GM12878 (cell line): ENCODE measurements at regions not wholly inside any gene's neighbourhood (a gene's known extent, or its start where the extent isn't known, plus 50 kb on each side); places are given as distances from the start of the nearest gene placed in this dataset.

Experiments
- ATF7 ChIP-seq: fragments of 450-650 bp; IDR thresholded peaks from 2 replicates; pipeline ENCODE4 v1.6.1; 2016; ENCODE audit warnings: low read depth, mild to moderate bottlenecking
- BMI1 ChIP-seq: fragments of 450-650 bp; IDR thresholded peaks from 2 replicates; pipeline ENCODE4 v1.6.1; 2016; ENCODE audit warnings: mild to moderate bottlenecking, moderate library complexity, borderline replicate concordance
- CHD4 ChIP-seq: fragments of 200-600 bp; sonication (generic); IDR thresholded peaks from 2 replicates; pipeline ENCODE4 v1.6.1; 2016; ENCODE audit warnings: mild to moderate bottlenecking
- CREB1 ChIP-seq: IDR thresholded peaks from 2 replicates; pipeline ENCODE4 v1.6.1; 2012; ENCODE audit warnings: low read depth, mild to moderate bottlenecking, inconsistent platforms
- CREM ChIP-seq: IDR thresholded peaks from 2 replicates; pipeline ENCODE4 v1.6.1; 2014; ENCODE audit warnings: antibody characterized with exemption, low read depth
- EP300 ChIP-seq, 2 experiments: fragments of 150-350 bp in 1 of 2; IDR thresholded peaks; 2 replicates each; pipeline ENCODE4 v1.6.1; 2011 to 2012; ENCODE audit warnings: low read depth in 2 of 2, low read length in 2 of 2, borderline replicate concordance in 1 of 2, improper control_type of control experiment in 1 of 2, inconsistent platforms in 1 of 2; ENCODE audit not compliant: control insufficient read depth in 1 of 2
- HDAC6 ChIP-seq: fragments of 200-600 bp; sonication (generic); IDR thresholded peaks from one replicate; pipeline ENCODE4 v1.8.0; 2017; ENCODE audit warnings: antibody characterized with exemption; ENCODE audit not compliant: unreplicated experiment
- HSF1 ChIP-seq: fragments of 150-350 bp; IDR thresholded peaks from 2 replicates; pipeline ENCODE4 v1.6.1; 2014; ENCODE audit warnings: mild to moderate bottlenecking, low read depth, low read length
- IKZF1 ChIP-seq: fragments of 450-650 bp; conservative IDR thresholded peaks from 2 replicates; pipeline ENCODE4 v1.6.1; 2017; ENCODE audit warnings: antibody characterized with exemption, mild to moderate bottlenecking
- JUND ChIP-seq: IDR thresholded peaks from 2 replicates; pipeline ENCODE4 v1.6.1; 2012; ENCODE audit warnings: low read depth, mild to moderate bottlenecking, low read length, improper control_type of control experiment, moderate library complexity
- KLF5 ChIP-seq: fragments of 450-650 bp; IDR thresholded peaks from 2 replicates; pipeline ENCODE4 v1.6.1; 2014; ENCODE audit warnings: mild to moderate bottlenecking; ENCODE audit not compliant: partially characterized antibody
- PML ChIP-seq: IDR thresholded peaks from 2 replicates; pipeline ENCODE4 v1.6.1; 2012; ENCODE audit warnings: low read length, inconsistent platforms
- POLR2AphosphoS2 ChIP-seq: IDR thresholded peaks from 2 replicates; pipeline ENCODE4 v1.6.1; 2011; ENCODE audit warnings: low read depth, mild to moderate bottlenecking, low read length, improper control_type of control experiment, moderate library complexity
- POLR2AphosphoS5 ChIP-seq: IDR thresholded peaks from 2 replicates; pipeline ENCODE4 v1.6.1; 2011; ENCODE audit warnings: mild to moderate bottlenecking, low read length, inconsistent platforms
- SMAD5 ChIP-seq: IDR thresholded peaks from 2 replicates; pipeline ENCODE4 v1.6.1; 2016; ENCODE audit warnings: antibody characterized with exemption, low read depth
- SREBF2 ChIP-seq: IDR thresholded peaks from 2 replicates; pipeline ENCODE4 v1.6.1; 2012; ENCODE audit warnings: mild to moderate bottlenecking, low read length
- SUZ12 ChIP-seq: fragments of 200-600 bp; sonication (generic); IDR thresholded peaks from one replicate; pipeline ENCODE4 v1.6.1; 2018; ENCODE audit warnings: antibody characterized with exemption, mild to moderate bottlenecking; ENCODE audit not compliant: unreplicated experiment
- YBX1 ChIP-seq: fragments of 450-650 bp; IDR thresholded peaks from 2 replicates; pipeline ENCODE4 v1.6.1; 2016; ENCODE audit warnings: antibody characterized with exemption
- ZNF24 ChIP-seq: fragments of 450-650 bp; IDR thresholded peaks from 2 replicates; pipeline ENCODE4 v1.6.1; 2017; ENCODE audit warnings: antibody characterized with exemption, mild to moderate bottlenecking
- TF ChIP-seq, protein P1 (sequence below): IDR thresholded peaks from 2 replicates; pipeline ENCODE4 v1.6.1; 2012; ENCODE audit warnings: improper control_type of control experiment, low read depth, low read length; ENCODE audit not compliant: insufficient replicate concordance
- TF ChIP-seq, protein P2 (sequence below): fragments of 450-650 bp; IDR thresholded peaks from 2 replicates; pipeline ENCODE4 v1.6.1; 2017; ENCODE audit warnings: mild to moderate bottlenecking, moderate library complexity

DNA sequence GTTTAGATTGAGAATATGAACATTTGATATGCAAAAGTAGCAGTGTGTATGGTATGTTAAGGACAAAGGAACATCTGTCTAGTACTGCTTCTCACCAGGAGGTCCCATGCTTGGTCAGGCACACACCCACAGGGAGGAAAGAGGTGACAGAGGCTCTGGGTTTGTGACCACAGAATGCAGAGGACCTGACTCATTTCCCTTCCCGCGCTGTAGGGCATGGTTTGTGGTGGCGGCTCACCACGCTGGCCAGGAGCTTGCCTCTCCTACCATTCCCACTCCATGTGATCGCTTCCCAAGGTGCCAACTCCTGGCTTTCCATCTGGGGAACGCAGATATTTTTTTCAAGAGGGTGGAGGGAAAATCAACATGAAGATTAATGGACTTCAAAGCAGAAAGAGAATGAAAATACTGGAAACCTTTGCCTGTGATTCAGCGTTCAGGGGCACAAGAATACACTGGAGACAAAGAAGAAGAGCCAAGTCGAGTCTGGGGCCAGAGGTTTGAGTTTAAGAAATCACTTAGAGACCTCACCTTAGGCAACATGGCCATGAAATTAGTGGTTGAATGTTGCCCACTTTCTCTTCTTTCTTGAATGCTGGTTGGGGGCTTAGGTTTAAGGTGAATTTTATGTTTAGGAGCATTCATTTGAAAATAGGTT, 477.8 kb downstream of the CCDC171 start (continued):
- TF ChIP-seq, protein P1, sequence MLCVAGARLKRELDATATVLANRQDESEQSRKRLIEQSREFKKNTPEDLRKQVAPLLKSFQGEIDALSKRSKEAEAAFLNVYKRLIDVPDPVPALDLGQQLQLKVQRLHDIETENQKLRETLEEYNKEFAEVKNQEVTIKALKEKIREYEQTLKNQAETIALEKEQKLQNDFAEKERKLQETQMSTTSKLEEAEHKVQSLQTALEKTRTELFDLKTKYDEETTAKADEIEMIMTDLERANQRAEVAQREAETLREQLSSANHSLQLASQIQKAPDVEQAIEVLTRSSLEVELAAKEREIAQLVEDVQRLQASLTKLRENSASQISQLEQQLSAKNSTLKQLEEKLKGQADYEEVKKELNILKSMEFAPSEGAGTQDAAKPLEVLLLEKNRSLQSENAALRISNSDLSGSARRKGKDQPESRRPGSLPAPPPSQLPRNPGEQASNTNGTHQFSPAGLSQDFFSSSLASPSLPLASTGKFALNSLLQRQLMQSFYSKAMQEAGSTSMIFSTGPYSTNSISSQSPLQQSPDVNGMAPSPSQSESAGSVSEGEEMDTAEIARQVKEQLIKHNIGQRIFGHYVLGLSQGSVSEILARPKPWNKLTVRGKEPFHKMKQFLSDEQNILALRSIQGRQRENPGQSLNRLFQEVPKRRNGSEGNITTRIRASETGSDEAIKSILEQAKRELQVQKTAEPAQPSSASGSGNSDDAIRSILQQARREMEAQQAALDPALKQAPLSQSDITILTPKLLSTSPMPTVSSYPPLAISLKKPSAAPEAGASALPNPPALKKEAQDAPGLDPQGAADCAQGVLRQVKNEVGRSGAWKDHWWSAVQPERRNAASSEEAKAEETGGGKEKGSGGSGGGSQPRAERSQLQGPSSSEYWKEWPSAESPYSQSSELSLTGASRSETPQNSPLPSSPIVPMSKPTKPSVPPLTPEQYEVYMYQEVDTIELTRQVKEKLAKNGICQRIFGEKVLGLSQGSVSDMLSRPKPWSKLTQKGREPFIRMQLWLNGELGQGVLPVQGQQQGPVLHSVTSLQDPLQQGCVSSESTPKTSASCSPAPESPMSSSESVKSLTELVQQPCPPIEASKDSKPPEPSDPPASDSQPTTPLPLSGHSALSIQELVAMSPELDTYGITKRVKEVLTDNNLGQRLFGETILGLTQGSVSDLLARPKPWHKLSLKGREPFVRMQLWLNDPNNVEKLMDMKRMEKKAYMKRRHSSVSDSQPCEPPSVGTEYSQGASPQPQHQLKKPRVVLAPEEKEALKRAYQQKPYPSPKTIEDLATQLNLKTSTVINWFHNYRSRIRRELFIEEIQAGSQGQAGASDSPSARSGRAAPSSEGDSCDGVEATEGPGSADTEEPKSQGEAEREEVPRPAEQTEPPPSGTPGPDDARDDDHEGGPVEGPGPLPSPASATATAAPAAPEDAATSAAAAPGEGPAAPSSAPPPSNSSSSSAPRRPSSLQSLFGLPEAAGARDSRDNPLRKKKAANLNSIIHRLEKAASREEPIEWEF = no peak
- TF ChIP-seq JUND (no peak), CHD4 (no peak), BMI1 (no peak), SREBF2 (no peak), CREB1 (no peak), POLR2AphosphoS2 (no peak), SUZ12 (no peak), CREM (no peak; the same call in 1 of the 2 replicates), HSF1 (no peak), ZNF24 (no peak), HDAC6 (no peak), EP300 (IDR thresholded peaks at IDR 0.05; ENCODE audit: borderline replicate concordance in 1 of 2, control insufficient read depth in 1 of 2, low read depth in 2 of 2, low read length in 2 of 2) (no peak), KLF5 (no peak), PML (no peak), ATF7 (no peak), POLR2AphosphoS5 (no peak), YBX1 (no peak), IKZF1 (peak; percentile 77), SMAD5 (no peak)
- TF ChIP-seq, protein P2, sequence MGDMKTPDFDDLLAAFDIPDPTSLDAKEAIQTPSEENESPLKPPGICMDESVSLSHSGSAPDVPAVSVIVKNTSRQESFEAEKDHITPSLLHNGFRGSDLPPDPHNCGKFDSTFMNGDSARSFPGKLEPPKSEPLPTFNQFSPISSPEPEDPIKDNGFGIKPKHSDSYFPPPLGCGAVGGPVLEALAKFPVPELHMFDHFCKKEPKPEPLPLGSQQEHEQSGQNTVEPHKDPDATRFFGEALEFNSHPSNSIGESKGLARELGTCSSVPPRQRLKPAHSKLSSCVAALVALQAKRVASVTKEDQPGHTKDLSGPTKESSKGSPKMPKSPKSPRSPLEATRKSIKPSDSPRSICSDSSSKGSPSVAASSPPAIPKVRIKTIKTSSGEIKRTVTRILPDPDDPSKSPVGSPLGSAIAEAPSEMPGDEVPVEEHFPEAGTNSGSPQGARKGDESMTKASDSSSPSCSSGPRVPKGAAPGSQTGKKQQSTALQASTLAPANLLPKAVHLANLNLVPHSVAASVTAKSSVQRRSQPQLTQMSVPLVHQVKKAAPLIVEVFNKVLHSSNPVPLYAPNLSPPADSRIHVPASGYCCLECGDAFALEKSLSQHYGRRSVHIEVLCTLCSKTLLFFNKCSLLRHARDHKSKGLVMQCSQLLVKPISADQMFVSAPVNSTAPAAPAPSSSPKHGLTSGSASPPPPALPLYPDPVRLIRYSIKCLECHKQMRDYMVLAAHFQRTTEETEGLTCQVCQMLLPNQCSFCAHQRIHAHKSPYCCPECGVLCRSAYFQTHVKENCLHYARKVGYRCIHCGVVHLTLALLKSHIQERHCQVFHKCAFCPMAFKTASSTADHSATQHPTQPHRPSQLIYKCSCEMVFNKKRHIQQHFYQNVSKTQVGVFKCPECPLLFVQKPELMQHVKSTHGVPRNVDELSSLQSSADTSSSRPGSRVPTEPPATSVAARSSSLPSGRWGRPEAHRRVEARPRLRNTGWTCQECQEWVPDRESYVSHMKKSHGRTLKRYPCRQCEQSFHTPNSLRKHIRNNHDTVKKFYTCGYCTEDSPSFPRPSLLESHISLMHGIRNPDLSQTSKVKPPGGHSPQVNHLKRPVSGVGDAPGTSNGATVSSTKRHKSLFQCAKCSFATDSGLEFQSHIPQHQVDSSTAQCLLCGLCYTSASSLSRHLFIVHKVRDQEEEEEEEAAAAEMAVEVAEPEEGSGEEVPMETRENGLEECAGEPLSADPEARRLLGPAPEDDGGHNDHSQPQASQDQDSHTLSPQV = no peak
